Jurkat, Clone E6-1 (cell line): ENCODE measurements at regions not wholly inside any gene's neighbourhood (a gene's known extent, or its start where the extent isn't known, plus 50 kb on each side); places are given as distances from the start of the nearest gene placed in this dataset.

ENCODE experiments used
- DNase-seq: peaks from one replicate; pipeline ENCODE4 v3.0.0-alpha.2; 2011; ENCODE audit warnings: low read depth, low spot score
- H3K4me3 ChIP-seq: 2 replicates; pipeline ENCODE4 v1.5.1; 2011; ENCODE audit warnings: mild to moderate bottlenecking, low read length, control low read depth, moderate library complexity

DNA sequence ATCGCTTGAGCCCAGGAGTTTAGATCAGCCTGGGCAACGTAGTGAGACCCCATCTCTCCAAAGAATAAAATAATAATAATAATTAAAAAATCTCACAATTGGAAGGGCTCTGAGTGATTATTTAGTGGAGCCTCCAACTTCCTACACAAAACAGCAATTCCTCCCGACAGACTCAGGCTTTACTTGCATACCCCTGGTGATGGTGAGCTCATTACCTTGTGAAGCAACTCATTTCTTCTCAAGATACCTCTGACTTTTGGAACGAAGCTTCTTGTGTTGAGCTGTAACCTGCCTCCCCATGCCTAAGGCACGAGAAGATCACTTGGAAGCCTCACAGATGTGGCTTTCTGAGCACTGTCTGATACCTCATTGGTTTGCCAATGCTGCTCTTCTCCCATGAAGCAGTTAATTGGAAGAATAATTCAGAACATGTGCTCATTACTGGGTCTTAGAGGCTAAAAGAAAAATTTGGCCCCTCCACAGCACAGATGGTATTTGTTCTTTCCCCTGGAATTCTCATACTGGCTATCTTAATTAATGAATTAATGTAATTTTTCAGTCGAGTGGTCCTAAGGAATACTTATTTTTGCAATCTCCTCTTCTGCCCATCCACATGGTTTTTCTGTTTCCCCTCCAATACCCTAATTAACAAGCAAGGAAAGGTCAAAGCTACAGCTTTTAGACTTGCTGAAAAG lies 769.0 kb downstream of the TYW1 start:
- DNase-seq, result no peak
- no peak overlapping the region for H3K4me3 ChIP-seq

DNA sequence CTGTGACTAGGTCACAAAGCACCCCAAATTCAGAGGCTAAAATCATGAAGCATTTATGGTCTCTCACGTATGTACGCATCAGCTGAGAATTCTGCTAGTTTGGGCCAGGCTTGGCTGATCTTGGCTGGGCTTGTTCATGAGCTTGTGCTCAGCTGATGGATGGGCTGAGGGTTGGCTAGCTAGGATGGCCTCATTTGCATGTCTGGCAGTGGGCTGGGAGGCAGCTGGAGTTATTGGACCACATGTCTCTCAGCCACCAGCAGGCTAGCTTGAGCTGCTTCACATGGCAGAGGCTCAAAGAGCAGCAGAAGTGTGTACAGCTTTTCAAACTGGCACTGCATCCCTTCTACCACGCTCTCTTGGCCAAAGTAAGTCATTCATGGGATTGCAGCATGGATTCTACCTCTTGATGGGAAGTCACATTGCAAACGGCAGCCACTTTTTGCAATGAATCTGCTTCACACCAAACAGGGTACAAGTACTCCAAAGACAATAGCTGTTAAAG lies 770.3 kb downstream of the TYW1 start:
- no peak overlapping the region for H3K4me3 ChIP-seq
- no peak for DNase-seq

DNA sequence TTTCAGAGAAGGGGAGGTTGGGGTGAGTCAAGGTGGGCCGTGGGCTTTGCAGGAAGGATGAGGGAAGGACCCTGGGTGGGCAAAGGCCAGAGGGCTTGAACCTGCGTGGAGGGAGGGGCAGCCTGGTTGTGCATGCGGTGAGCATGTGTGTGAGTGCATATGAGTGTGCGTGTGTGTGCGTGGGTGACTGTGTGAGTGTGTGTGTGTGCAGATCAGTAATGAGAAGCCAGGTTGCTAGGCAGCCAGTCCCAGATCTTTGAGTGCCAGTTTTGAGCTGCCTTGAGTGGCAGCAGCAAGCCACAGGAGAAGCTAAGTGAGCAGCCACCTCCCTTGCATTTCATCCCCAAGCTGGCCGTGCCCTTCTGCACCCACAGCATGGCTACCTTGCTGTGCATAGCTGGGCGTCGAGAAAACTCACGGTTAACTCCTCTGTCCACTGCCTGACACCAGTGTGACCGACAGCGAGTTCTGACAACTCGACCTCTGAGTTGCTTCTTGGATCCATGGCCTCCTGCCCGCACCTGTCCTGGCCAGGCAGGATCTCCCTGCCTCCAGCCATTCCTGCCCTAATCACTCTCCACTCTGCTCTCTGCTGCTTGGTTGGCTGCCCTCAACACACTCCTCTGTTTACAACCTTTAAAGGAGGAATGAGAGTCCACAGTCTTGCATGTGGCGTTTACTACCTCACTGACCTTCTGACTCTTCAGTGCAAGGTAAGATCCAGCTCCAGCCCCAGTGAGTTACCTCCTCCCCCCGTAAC lies 775.4 kb downstream of the TYW1 start:
- no peak overlapping the region for H3K4me3 ChIP-seq
- DNase-seq, result no peak

DNA sequence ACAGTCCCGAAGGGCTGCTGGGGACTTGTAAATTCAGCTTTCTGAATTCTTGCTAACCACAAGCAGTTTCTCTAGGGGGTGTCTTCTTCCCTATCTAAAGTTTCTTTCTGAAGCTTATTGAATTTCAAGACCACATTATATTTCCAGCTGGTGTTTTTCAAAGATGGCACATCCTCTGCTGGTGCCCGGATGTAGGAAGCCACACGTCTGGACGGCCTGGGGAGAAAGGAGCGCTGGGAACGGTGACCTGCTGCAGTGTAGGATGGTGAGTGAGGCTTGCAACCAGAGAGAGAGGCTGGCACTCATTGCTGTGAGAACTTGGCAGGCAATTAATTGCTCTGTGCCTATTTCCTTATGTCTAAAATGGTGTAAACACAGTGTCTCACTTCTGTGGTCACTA lies 776.4 kb downstream of the TYW1 start:
- H3K4me3 ChIP-seq, result no peak overlapping the region

DNA sequence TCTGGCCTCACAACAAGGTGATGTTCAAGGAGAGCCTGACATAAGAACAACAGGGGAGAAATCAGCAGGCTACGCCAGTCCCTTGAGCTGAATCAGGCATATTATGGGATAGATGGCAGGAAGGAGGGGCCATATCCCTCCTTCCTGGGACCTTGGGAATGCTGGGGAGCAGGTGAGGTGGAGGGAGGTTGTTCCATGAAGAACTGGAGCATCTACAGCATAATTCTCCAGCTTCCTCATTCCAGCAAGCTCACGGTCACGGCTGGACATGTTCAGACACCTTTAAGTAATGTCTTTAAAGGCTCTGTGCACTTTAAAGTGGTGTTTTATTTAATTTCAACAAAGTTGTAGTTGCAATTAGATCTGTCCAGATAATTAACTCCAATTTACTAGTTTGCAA lies 780.5 kb downstream of the TYW1 start:
- no peak overlapping the region for H3K4me3 ChIP-seq
- no peak for DNase-seq

More for the DNA sequence above, 776.4 kb downstream of the TYW1 start:
- no peak for DNase-seq

DNA sequence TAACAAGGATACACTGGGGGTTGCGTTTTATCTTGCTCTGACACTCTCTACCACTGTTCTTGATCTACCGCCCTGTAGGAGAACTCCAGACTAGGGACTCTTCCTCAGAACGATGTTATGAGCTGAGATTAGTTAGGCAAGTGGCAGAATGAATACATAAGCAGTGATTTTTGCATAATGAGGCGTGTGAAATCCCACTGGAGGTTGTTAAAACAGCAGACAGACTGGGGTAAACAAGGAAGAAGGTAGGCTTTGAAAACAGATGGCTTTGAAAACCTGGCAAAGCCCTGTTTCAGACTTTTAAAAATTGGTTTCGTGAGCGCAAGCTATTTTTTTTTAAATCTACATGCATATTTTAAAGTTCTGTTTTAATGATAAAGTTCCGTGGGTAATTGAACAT lies 785.2 kb downstream of the TYW1 start:
- DNase-seq, result no peak

DNA sequence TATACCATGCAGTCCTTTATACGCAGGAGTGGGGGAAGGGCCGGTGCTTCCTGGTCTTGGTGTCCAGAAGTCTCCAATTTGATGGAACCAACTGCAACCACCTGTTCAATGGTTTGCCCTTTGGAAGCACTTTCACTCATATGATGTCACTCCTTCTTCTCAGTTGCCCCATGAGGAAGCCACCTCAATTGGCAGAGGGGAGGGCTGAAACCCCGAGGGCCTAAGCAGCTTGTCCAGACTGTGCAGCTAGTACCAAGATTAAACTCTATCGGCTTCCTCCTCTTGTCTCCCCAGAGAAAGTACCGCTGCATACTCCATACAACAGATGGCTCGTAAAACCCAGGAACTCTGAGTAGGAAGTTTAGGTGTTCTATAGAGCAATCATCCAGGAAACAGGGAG lies 789.4 kb downstream of the TYW1 start:
- H3K4me3 ChIP-seq, result no peak overlapping the region
- no peak for DNase-seq

More for the DNA sequence above, 785.2 kb downstream of the TYW1 start:
- H3K4me3 ChIP-seq, result no peak overlapping the region

DNA sequence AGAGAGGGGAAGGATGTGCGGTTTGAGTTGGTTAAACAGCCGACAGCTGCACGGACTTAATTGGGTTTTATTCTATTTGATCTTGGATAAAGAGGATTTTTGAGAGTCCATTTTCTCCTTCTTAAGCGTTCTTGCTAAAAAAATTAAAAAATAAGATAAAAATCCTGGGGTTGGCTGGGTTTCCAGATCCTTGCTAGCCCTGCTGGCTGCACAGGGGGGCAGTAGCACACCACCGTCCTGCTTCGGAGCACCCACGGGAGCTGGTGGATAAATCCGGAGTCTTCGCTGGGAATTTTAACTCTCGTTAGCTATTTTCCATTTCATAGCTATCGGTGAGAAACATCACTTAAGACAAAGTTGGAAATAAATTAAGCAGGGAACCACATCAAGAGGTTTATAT lies 792.0 kb downstream of the TYW1 start:
- no peak for DNase-seq
- H3K4me3 ChIP-seq, result no peak overlapping the region

DNA sequence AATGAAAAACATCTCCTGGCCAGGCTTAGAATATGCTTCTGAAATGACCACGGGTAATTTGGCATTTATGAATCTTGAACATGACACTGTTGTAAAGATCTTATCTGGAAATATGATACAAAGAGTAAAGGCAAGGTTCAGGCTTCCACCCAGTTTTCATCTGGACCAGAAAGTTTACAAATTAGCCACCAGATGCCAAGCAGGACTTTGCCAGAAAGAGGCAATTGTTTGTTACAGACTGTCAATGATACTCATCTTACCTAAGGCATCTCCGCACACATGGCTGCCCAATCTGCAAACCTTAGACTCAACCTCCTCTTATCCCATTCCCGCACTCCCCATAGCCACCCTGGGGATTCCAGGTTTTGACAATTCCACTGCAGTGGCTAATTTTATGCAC lies 795.3 kb downstream of the TYW1 start:
- no peak for DNase-seq
- H3K4me3 ChIP-seq, result no peak overlapping the region

DNA sequence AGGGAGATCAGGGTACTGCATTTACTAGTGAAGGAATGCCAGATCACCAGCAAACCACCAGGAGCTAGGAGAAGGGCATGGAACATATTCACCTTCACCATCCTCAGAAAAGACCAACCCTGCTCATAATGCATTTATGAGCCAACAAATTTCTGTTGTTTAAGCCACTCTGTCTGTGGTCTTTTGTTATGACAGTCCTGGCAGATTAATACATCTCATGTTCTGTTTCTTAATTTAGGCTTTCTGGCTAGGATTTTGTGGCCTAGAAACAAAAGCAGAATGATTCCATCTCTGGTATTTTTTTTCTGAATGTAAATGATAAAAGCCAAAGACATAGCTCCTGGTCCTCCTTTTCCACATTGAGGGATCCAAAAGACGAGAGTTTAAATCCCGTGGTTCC lies 797.9 kb downstream of the TYW1 start:
- no peak for DNase-seq

DNA sequence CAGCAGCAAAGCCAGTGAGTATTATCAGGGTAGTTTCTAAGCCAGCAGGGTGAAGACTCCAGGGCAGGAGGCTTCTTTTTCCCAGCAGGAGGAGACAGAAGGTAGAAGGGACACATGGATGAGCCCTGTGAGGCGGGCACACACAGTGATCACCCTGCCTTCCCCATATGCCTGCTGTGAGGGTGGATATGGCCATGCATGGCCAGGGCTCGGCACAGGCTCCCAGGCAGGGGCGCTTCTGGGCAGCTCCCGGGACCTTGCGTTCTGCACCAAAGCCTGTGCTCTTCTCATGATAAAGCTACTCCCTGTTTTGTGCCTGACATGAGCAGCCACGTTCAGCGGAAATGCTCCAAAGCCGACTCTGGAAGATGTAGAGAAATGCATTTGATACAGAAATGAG lies 807.2 kb downstream of the TYW1 start:
- no peak for DNase-seq
- H3K4me3 ChIP-seq, result no peak overlapping the region

More for the DNA sequence above, 797.9 kb downstream of the TYW1 start:
- no peak overlapping the region for H3K4me3 ChIP-seq

DNA sequence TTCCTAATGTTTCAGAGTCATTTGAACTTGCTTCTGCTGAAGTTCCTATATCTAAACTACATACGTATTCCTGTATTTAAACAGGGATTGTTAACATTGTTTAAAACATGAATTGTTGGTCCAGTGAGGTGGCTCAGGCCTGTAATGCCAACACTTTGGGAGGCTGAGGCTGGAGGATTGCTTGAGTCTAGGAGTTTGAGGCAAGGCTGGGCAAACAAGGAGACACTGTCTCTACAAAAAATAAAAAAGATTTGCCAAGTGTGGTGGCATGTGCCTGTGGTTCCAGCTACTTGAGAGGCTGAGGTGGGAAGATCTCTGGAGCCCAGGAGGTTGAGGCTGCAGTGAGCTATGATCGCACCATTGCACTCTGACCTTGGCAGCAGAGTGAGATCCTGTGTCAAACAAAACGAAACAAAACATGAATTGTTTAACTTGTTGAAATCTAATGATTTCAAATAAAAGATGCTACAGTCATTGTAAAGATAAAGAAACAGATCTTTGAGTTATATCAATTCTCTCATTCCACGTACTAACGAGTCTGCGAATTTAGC lies 809.4 kb downstream of the TYW1 start:
- DNase-seq, result no peak
- no peak overlapping the region for H3K4me3 ChIP-seq

DNA sequence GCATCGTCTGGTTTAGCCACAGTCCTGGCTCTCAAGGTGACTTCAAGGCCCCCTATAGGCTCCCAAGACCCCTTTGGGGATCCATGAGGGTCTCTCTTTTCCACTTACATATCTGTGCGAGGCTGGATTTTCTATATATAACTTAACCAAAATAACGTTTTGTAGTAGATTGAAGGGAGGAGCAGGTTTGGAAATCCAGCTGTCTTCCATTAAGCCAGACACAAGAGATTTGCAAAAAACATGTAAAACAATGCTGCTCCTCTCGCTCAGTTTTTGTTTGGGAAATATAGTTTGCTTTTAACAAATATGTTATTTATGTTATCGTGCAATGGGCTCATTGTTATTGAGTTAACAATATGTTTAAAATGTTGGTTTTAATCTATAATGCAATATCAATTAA lies 811.2 kb downstream of the TYW1 start:
- no peak for DNase-seq
- no peak overlapping the region for H3K4me3 ChIP-seq

DNA sequence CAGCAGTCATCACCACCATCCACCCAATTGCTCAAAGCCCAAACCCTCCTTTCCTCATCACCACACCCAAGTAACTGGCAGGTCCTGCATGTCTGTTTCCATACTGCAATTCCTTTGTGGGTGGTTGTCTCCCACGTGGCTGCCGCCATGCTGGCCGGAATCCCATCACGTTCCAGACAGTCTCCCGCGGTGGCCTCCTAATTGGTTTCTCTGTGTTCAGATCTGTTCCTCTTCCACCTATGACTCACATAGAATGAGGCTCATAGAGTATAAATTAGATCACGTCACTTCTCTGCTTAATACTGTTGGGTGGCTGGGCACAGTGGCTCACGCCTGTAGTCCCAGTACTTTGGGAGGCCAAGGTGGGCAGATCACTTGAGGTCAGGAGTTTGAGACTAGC lies 813.0 kb downstream of the TYW1 start:
- DNase-seq, result no peak
- H3K4me3 ChIP-seq, result no peak overlapping the region

DNA sequence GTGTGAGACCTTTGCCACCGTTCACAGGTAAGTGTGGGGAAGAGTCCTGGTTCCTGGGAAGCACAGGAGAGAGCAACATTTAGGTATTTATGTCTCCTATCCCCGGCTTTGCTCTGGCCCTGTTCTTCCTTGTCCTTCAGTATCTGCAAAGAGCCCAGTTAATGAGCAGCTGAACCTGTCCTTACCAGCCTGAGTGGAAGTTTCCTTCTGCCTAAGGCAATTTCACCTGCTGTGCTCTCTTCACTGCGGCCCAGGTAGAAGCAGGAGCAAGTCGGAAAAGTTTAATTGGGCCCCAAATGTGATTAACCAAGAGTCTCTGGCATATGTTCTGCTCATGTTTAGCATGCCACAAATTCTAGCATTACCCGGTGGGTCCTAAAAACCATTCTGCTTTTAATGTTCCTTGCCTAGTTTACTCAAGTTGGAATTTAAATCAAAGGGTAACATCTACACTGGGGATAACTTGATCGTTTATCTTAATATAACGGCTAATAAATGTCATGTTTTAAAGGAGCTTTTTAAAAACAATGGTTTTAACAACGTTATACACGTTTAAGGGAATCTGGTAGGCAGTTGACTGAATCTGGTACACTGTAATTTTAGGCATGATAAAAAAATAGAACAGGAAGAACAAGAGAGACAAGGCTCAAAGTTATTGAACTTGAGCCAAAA lies 817.1 kb downstream of the TYW1 start:
- H3K4me3 ChIP-seq, result no peak overlapping the region

DNA sequence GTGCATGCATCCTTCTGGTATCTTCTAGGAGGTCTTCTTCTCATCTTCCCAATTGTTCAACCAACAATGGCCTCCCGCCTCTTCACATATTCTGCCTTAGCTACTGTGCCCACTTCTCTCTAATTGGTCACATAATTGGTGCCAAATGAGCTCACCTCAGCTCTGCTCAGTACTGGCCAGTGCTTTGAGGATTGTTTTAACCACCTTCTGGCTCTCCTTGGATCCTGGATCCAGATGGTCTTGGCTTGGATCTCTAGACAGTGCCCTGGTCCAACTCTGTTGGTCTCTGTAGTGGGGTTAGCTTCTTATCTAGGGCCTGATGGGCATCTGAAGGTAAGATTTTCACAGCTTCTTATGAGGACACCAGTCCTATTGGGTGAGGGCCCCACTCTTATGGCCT lies 820.8 kb downstream of the TYW1 start:
- no peak for DNase-seq
- no peak overlapping the region for H3K4me3 ChIP-seq

More for the DNA sequence above, 817.1 kb downstream of the TYW1 start:
- no peak for DNase-seq

DNA sequence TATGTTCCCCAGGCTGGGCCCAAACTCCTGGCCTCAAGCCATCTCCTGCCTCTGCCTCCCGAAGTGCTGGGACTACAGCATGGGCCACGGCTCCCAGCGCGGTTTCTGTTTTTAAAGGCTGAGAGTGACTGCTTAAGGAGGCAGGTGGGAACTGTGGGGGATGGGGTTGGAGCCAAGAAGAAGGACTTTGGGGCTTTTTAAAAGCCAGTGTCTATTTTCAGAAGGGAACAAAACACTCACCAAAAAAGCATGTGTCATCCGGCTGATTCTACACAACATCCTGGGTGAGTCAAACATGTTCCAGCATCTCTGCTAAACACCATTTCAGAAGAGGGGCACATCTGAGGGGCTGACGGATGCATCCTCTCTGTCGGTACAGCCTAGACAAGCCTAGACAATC lies 824.5 kb downstream of the TYW1 start:
- DNase-seq, result no peak

DNA sequence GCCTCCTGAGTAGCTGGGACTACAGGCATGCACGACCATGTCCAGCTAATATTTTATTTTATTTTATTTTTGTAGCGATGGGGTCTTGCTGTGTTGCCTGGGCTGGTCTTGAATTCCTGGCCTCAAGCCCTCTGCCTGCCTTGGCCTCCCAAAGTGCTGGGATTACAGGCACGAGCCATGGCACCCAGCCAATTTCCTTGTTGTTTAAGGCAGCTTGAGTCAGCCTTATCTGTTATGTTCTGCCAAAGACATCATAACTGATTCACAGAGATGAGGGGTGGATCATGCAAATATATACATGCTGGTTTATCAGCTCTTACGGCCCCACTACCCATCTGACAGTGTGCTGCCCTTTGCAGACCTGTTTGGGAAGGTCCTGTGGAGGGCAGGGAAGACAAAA lies 826.7 kb downstream of the TYW1 start:
- no peak for DNase-seq
- no peak overlapping the region for H3K4me3 ChIP-seq

More for the DNA sequence above, 824.5 kb downstream of the TYW1 start:
- no peak overlapping the region for H3K4me3 ChIP-seq

DNA sequence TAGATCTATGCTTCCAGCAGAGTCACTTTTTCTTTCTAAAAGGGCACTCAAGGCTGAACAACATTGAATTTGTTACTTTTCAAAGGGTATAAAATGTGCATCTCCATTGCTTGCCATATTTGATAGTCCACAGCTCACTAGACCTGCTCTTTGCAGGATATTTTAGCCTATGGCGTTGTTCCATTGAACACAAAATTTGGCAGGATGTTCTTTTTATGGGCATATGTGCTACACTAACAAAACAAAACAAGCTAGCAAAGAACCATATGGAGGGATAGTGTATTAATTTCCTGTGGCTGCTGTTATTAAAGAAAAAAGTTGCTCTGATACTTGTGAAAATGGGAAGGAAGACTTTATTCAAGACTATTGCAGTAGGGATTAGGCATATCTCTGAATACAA lies 828.7 kb downstream of the TYW1 start:
- no peak for DNase-seq
- no peak overlapping the region for H3K4me3 ChIP-seq

DNA sequence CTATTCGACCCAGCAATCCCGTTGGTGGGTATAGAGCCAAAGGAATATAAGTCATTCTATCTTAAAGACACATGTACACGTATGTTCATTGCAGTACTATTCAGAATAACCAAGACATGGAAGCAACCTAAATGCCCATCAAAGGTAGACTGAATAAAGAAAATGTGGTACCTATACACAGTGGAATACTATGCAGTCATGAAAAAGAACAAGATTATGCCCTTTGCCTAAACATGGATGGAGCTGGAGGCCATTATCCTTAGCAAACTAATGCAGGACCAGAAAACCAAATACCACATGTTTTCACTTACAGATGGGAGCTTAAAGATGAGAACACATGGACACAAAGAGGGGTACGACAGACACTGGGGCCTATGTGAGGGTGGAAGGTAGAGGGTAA lies 845.3 kb downstream of the TYW1 start:
- no peak overlapping the region for H3K4me3 ChIP-seq
- no peak for DNase-seq
